A673 (cell line): ENCODE measurements at regions not wholly inside any gene's neighbourhood (a gene's known extent, or its start where the extent isn't known, plus 50 kb on each side); places are given as distances from the start of the nearest gene placed in this dataset.
"Not testable (repeated sequence)": the region's sequence is repeated elsewhere in the genome, so short reads cannot be mapped to it uniquely, and the experiment has no call there.

Experiments used
- CTCF ChIP-seq: fragments of 300-800, 200-600 bp; sonication (generic); conservative IDR thresholded peaks from 2 replicates; pipeline ENCODE4 v1.5.1; 2017; ENCODE audit warnings: low read depth, mild to moderate bottlenecking, antibody characterized with exemption, low read length, moderate library complexity, mixed read lengths
- EZH2 ChIP-seq: fragments of 200-600 bp; sonication (generic); IDR thresholded peaks from 2 replicates; pipeline ENCODE4 v1.6.1; 2017; ENCODE audit warnings: borderline replicate concordance, low read depth, mild to moderate bottlenecking, mixed read lengths, antibody characterized with exemption, low read length; ENCODE audit not compliant: poor library complexity, severe bottlenecking

- TF ChIP-seq CTCF, EZH2: not testable (repeated sequence)
These were observed 116.3 kb upstream of the CARD11 start for GRCh38 chr7:3159926-3160325.
